Upper lobe of right lung (tissue), 1 donor: ENCODE measurements at regions not wholly inside any gene's neighbourhood (a gene's known extent, or its start where the extent isn't known, plus 50 kb on each side); places are given as distances from the start of the nearest gene placed in this dataset.
A peak's percentile ranks its signal among the peaks of the same experiment; 100 is the strongest.

Experiments used
- ATAC-seq: fragments of 200-7000 bp; cut with Tn5 transposase; one replicate; pipeline ENCODE4 v1.9.1; 2020; ENCODE audit warnings: mild to moderate bottlenecking, moderate library complexity
- DNase-seq: peaks from one replicate; pipeline ENCODE4 v3.0.0-alpha.2; 2020
- H3K27ac ChIP-seq: fragments of 200-600 bp; one replicate; pipeline ENCODE4 v1.8.0; 2022
- H3K27me3 ChIP-seq: fragments of 200-600 bp; one replicate; pipeline ENCODE4 v1.8.0; 2022; ENCODE audit warnings: mild to moderate bottlenecking
- H3K36me3 ChIP-seq: fragments of 200-600 bp; one replicate; pipeline ENCODE4 v1.8.0; 2022
- H3K4me1 ChIP-seq: fragments of 200-600 bp; one replicate; pipeline ENCODE4 v1.8.0; 2022
- H3K4me3 ChIP-seq: fragments of 200-600 bp; one replicate; pipeline ENCODE4 v1.8.0; 2022; ENCODE audit warnings: mild to moderate bottlenecking
- H3K9me3 ChIP-seq: fragments of 200-600 bp; one replicate; pipeline ENCODE4 v1.8.0; 2022
- intact Hi-C: fragments of 100-400 bp; cut with DNase I; formaldehyde crosslinking; loops from one replicate; pipeline ENCODE4 v1.11.0; 2022
- TF ChIP-seq, protein P1 (sequence below): fragments of 200-600 bp; IDR thresholded peaks from one replicate; pipeline ENCODE4 v1.8.0; 2022; ENCODE audit warnings: antibody characterized with exemption
- donor health status: DM: no; HTN: yes; CAD: no; lungs with severe emphysema.

DNA sequence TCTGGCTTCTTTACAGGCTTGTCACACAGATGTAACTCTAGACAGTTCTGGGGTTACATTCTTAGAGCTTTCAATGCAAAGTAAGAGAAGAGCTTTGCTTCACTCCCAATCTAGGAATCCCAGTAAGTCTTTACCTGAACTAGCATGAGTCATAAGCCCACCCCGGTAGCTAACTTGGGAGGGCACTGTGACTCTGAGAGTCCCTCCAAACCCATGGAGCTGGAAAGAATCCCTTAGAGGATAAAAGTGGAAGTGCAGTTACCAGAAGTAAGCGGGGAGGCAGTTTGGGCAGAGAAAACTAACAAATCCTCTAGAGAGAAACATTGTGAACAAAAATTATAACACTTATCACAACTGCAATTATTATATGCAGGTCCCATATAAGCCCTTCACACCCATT lies 84.0 kb upstream of the SMLR1 start:
- H3K9me3 ChIP-seq = no peaks in the 10 kb centered on the region
- no peak overlapping the region for H3K27ac ChIP-seq
- H3K36me3 ChIP-seq = no peaks in the 10 kb centered on the region
- TF ChIP-seq, protein P1, sequence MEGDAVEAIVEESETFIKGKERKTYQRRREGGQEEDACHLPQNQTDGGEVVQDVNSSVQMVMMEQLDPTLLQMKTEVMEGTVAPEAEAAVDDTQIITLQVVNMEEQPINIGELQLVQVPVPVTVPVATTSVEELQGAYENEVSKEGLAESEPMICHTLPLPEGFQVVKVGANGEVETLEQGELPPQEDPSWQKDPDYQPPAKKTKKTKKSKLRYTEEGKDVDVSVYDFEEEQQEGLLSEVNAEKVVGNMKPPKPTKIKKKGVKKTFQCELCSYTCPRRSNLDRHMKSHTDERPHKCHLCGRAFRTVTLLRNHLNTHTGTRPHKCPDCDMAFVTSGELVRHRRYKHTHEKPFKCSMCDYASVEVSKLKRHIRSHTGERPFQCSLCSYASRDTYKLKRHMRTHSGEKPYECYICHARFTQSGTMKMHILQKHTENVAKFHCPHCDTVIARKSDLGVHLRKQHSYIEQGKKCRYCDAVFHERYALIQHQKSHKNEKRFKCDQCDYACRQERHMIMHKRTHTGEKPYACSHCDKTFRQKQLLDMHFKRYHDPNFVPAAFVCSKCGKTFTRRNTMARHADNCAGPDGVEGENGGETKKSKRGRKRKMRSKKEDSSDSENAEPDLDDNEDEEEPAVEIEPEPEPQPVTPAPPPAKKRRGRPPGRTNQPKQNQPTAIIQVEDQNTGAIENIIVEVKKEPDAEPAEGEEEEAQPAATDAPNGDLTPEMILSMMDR = no peak
- DNase-seq (no peak), ATAC-seq (no peak)
- no peaks in the 10 kb centered on the region for H3K4me1 ChIP-seq
- no peak overlapping the region for H3K4me3 ChIP-seq
- intact Hi-C loops = no loop called here
- no peaks in the 10 kb centered on the region for H3K27me3 ChIP-seq

DNA sequence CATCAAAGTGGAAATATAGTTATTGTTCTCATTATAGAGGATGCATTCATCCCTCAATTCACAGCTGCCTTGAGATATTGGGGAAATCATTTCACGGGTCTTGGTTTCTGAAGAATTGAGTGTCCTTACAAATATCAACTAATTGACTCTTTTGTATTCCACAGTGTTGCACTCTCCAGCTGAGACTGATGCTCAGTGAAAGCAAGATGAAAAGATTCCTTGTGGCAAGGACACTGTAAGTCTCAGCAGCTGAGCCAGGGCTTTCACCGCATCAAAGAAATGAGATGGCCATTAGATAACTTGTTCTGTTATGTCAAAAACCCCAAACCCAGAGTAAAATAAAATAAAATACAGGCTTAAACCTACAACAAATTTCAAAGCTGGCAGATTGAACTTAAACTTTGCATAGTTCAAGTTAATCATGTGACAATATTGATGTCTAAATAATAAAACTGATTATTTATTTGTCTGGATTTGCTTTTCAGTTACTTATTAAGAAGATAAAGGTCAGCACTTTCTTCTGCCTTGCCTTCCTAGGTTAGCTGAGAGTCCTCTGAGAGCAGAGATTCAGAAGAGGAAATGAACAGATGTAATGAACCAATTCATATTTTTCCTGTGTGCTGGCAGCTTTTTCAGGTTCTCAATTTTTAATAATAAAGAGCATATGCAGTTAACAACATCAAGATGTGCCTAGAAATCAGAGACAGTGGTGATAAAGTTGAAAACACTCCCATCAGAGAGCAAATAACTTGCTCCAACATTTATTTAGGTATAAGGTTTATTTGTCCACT lies 82.4 kb upstream of the SMLR1 start:
- no peaks in the 10 kb centered on the region for H3K4me1 ChIP-seq
- H3K4me3 ChIP-seq = no peak overlapping the region
- H3K27me3 ChIP-seq = no peaks in the 10 kb centered on the region
- TF ChIP-seq, protein P1 = no peak
- intact Hi-C loops = no loop called here
- peaks cover 6% of the 10 kb centered on the region for H3K9me3 ChIP-seq
- no peak overlapping the region for H3K27ac ChIP-seq
- DNase-seq (no peak), ATAC-seq (no peak)
- no peaks in the 10 kb centered on the region for H3K36me3 ChIP-seq

DNA sequence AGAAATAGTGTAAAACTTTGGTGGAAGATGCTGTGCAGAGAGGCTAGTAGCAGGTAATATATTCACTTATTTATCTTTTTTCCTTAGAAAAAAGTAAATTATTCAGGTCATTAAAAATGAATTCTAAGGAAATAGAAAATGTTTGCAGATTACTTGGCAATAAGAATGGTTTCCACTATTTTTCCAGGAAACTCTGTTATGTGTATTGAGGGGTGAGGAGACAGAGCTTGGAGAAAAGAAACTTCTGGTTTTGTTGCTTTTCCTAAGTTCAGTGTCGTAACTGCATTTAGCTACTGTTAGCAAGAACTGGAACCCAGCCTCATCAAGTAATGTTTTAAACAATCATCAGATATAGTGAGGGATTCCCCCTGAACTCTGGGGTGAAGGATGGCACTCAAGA lies 79.2 kb upstream of the SMLR1 start:
- Histone ChIP-seq H3K36me3 (no peaks in the 10 kb centered on the region), H3K27me3 (no peaks in the 10 kb centered on the region), H3K27ac (no peak overlapping the region), H3K9me3 (peaks cover 7% of the 10 kb centered on the region), H3K4me3 (no peak overlapping the region), H3K4me1 (no peaks in the 10 kb centered on the region)
- TF ChIP-seq, protein P1 = no peak
- ATAC-seq = no peak
- no peak for DNase-seq
- intact Hi-C loops = no loop called here

DNA sequence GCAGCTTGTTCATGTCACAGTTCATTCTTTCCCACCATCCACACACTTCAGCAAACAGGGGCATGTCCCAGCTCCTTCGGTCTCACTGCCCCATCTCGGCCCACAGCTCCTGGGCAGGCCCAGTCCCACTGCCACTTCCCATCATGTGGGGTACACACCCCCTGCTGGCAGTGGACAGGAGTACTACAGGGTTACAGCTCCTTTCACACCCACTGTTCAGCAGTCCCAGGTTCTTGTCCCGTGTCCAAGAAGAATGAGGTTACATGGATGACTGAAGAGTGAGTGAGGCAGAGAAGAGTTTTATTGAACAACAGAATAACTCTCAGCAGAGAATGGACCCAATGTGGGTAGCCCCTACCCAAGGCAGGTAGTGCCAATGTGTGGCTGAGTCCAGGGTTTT lies 77.8 kb upstream of the SMLR1 start:
- TF ChIP-seq, protein P1 = no peak
- ATAC-seq (peak; percentile 24), DNase-seq (no peak)
- Histone ChIP-seq H3K4me3 (no peak overlapping the region), H3K27me3 (no peaks in the 10 kb centered on the region), H3K9me3 (peaks cover 7% of the 10 kb centered on the region), H3K36me3 (no peaks in the 10 kb centered on the region), H3K4me1 (no peaks in the 10 kb centered on the region), H3K27ac (no peak overlapping the region)
- intact Hi-C loops = no loop called here

DNA sequence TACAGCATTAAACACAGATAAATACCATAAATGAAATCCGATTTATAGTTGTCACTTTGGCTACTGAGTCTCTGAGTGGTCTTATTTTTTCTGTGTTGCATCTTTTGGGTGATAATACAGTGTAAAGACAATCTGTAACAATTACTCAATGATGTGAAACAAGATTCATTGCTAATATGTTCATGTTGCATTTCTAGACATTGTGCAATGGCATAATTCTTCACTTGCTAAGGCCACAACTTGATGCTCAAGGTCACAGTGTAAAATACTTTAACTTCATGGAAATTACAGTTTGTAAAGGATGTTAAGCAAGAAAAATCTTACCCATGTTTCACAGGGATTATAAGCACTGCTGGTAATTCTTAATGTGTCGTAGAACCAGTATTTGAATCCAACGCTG lies 74.9 kb upstream of the SMLR1 start:
- H3K27ac ChIP-seq = no peak overlapping the region
- H3K4me3 ChIP-seq = no peak overlapping the region
- DNase-seq (no peak), ATAC-seq (no peak)
- H3K27me3 ChIP-seq = no peaks in the 10 kb centered on the region
- intact Hi-C loops = no loop called here
- TF ChIP-seq, protein P1 = no peak
- H3K4me1 ChIP-seq = no peaks in the 10 kb centered on the region
- H3K9me3 ChIP-seq = peaks cover 7% of the 10 kb centered on the region
- no peaks in the 10 kb centered on the region for H3K36me3 ChIP-seq
